B cell (primary cell): ENCODE measurements at regions not wholly inside any gene's neighbourhood (a gene's known extent, or its start where the extent isn't known, plus 50 kb on each side); places are given as distances from the start of the nearest gene placed in this dataset.

Experiments
- EZH2 ChIP-seq: IDR thresholded peaks from 2 replicates; pipeline ENCODE4 v1.6.1; 2012; ENCODE audit warnings: borderline replicate concordance, low read depth, mild to moderate bottlenecking, moderate library complexity, low read length; ENCODE audit not compliant: insufficient read depth, poor library complexity, severe bottlenecking
- TF ChIP-seq, protein P1 (sequence below): fragments of 200-600 bp; IDR thresholded peaks from one replicate; pipeline ENCODE4 v1.8.0; 2022; ENCODE audit warnings: antibody characterized with exemption, mild to moderate bottlenecking

DNA sequence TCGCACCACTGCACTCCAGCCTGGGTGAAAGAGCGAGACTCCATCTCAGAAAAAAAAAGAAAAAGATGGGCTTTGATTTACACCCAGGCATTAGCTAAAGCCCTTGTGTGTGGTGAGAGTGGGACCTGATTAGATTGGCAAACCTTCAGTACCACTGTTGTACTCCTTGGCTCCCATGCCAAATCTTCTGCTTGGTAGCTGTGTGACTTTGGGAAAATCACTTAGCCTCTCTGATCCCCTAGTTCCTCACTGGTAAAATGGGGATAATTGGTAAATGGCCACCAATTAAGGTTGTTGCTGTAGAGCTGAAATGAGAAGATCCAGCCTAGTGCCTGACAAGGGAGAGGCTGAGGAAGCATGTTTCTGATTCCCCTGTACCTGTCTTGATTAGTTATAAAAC is 63.7 kb downstream of the SLC25A47 start:
- TF ChIP-seq, protein P1, sequence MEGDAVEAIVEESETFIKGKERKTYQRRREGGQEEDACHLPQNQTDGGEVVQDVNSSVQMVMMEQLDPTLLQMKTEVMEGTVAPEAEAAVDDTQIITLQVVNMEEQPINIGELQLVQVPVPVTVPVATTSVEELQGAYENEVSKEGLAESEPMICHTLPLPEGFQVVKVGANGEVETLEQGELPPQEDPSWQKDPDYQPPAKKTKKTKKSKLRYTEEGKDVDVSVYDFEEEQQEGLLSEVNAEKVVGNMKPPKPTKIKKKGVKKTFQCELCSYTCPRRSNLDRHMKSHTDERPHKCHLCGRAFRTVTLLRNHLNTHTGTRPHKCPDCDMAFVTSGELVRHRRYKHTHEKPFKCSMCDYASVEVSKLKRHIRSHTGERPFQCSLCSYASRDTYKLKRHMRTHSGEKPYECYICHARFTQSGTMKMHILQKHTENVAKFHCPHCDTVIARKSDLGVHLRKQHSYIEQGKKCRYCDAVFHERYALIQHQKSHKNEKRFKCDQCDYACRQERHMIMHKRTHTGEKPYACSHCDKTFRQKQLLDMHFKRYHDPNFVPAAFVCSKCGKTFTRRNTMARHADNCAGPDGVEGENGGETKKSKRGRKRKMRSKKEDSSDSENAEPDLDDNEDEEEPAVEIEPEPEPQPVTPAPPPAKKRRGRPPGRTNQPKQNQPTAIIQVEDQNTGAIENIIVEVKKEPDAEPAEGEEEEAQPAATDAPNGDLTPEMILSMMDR, result no peak
- no peak for TF ChIP-seq EZH2
